ENCODE measurements at regions not wholly inside any gene's neighbourhood (a gene's known extent, or its start where the extent isn't known, plus 50 kb on each side); places are given as distances from the start of the nearest gene placed in this dataset.

- no peaks in the 10 kb centered on the region for H3K27me3 ChIP-seq (ENCODE audit: insufficient read depth, low read depth, low read length)
- no peak overlapping the region for H3K4me2 ChIP-seq (ENCODE audit: low read length)
- TF ChIP-seq RAD21 (conservative IDR thresholded peaks at IDR 0.05) (no peak), EZH2 (IDR thresholded peaks at IDR 0.05; ENCODE audit: borderline replicate concordance, insufficient read depth, low read length, poor library complexity, severe bottlenecking) (no peak), EP300 (conservative IDR thresholded peaks at IDR 0.05; ENCODE audit: poor library complexity, severe bottlenecking) (no peak), MXI1 (conservative IDR thresholded peaks at IDR 0.05; ENCODE audit: poor library complexity, severe bottlenecking) (no peak), POLR2AphosphoS5 (IDR thresholded peaks at IDR 0.05) (no peak), CTCF (IDR thresholded peaks at IDR 0.05; ENCODE audit: poor library complexity, severe bottlenecking) (no peak), REST (IDR thresholded peaks at IDR 0.05; ENCODE audit: borderline replicate concordance) (no peak)
- H3K9me3 ChIP-seq (ENCODE audit: low read length) = no peaks in the 10 kb centered on the region
- no peaks in the 10 kb centered on the region for H3K9me2 ChIP-seq (ENCODE audit: insufficient read depth, low read length)
- H3F3A ChIP-seq (ENCODE audit: insufficient read depth, low read length, poor library complexity, severe bottlenecking) = no peaks in the 10 kb centered on the region
- no peaks in the 10 kb centered on the region for H4K20me1 ChIP-seq (ENCODE audit: insufficient read depth)
- no peak overlapping the region for H3K4me3 ChIP-seq (ENCODE audit: low read length)
- no peak overlapping the region for H3K9ac ChIP-seq (ENCODE audit: low read length)
- H2AFZ ChIP-seq (ENCODE audit: low read depth, low read length) = no peak overlapping the region
- no peaks in the 10 kb centered on the region for H3K79me2 ChIP-seq (replicated peaks; ENCODE audit: insufficient read depth, low read length)
- H3K36me3 ChIP-seq (ENCODE audit: insufficient read depth, low read length) = no peaks in the 10 kb centered on the region
- no peak overlapping the region for H3K27ac ChIP-seq (ENCODE audit: low read length)
Measured at GRCh38 chr16:20243731-20244281, 83.5 kb downstream of the GP2 start.

- Histone ChIP-seq H3K4me3 (ENCODE audit: low read length) (no peak overlapping the region), H3K27ac (ENCODE audit: low read length) (no peak overlapping the region), H2AFZ (ENCODE audit: low read depth, low read length) (no peak overlapping the region)
Measured at GRCh38 chr16:20242568-20243255, 84.6 kb downstream of the GP2 start.

More at GRCh38 chr16:20242568-20243255, 84.6 kb downstream of the GP2 start:
- Histone ChIP-seq H3K79me2 (replicated peaks; ENCODE audit: insufficient read depth, low read length) (no peaks in the 10 kb centered on the region), H3K9me3 (ENCODE audit: low read length) (no peaks in the 10 kb centered on the region), H3K9me2 (ENCODE audit: insufficient read depth, low read length) (no peaks in the 10 kb centered on the region), H3K36me3 (ENCODE audit: insufficient read depth, low read length) (no peaks in the 10 kb centered on the region), H3K9ac (ENCODE audit: low read length) (no peak overlapping the region), H4K20me1 (ENCODE audit: insufficient read depth) (no peaks in the 10 kb centered on the region), H3K4me2 (ENCODE audit: low read length) (no peak overlapping the region), H3K27me3 (ENCODE audit: insufficient read depth, low read depth, low read length) (no peaks in the 10 kb centered on the region), H3F3A (ENCODE audit: insufficient read depth, low read length, poor library complexity, severe bottlenecking) (no peaks in the 10 kb centered on the region)
- TF ChIP-seq RAD21 (conservative IDR thresholded peaks at IDR 0.05) = no peak
- no peak for TF ChIP-seq EP300 (conservative IDR thresholded peaks at IDR 0.05; ENCODE audit: poor library complexity, severe bottlenecking)
- TF ChIP-seq EZH2 (IDR thresholded peaks at IDR 0.05; ENCODE audit: borderline replicate concordance, insufficient read depth, low read length, poor library complexity, severe bottlenecking) = no peak
- TF ChIP-seq TAF1 (IDR thresholded peaks at IDR 0.05; ENCODE audit: low read depth) = no peak
- TF ChIP-seq CTCF (IDR thresholded peaks at IDR 0.05; ENCODE audit: poor library complexity, severe bottlenecking) = no peak
- no peak for TF ChIP-seq SMC3 (conservative IDR thresholded peaks at IDR 0.05; ENCODE audit: poor library complexity)
- no peak for TF ChIP-seq POLR2AphosphoS5 (IDR thresholded peaks at IDR 0.05)
- TF ChIP-seq MXI1 (conservative IDR thresholded peaks at IDR 0.05; ENCODE audit: poor library complexity, severe bottlenecking) = no peak
- no peak for TF ChIP-seq REST (IDR thresholded peaks at IDR 0.05; ENCODE audit: borderline replicate concordance)

Measured in neural cell (in vitro differentiated cells).